ENCODE measurements at regions not wholly inside any gene's neighbourhood (a gene's known extent, or its start where the extent isn't known, plus 50 kb on each side); places are given as distances from the start of the nearest gene placed in this dataset.
A peak's percentile ranks its signal among the peaks of the same experiment; 100 is the strongest.

GRCh38 chr2:7973801-7974480 lies 707.9 kb upstream of the ID2 start:
- DNase-seq (ENCODE audit: low spot score) = no peak

- DNase-seq (ENCODE audit: low spot score) = no peak
These were observed 706.9 kb upstream of the ID2 start for GRCh38 chr2:7974936-7975335.

- DNase-seq (ENCODE audit: low spot score) = no peak
These were observed 705.6 kb upstream of the ID2 start for GRCh38 chr2:7976206-7976605.

GRCh38 chr2:7977981-7978380 lies 703.9 kb upstream of the ID2 start:
- DNase-seq (ENCODE audit: low spot score) = no peak

DNA sequence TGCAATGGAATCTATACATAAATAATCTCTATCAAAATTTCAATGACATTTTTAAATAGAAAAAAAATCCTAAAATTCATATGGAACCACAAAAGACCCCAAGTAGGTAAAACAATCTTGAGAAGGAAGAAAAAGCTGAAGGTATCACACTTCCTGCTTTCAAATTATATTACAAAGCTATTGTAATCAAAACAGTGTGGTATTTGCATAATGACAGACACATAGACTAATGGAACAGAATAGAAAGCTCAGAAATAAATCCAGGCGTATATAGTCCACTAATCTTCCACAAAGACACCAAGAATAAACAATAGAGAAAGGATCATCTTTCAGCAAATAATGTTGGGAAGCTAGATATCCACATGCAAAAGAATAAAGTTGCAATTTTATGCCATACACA lies 699.8 kb upstream of the ID2 start:
- no peak for DNase-seq (ENCODE audit: low spot score)

DNA sequence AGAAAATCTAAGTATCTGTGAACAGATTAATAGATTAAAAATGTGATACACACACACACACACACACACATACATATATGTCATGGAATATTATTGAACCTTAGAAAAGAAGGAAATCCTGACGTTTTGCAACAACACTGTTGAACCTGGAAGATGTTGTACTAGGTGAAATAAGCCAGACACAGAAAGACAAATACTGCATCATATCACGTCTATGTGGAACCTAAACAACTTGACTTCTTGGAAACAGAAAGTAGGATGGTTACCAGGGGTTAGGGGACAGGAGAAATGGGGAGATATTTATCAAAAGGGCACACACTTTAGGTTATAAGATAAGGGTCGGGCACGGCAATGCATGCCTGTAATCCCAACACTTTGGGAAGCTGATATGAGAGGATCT lies 698.4 kb upstream of the ID2 start:
- no peak for DNase-seq (ENCODE audit: low spot score)

GRCh38 chr2:7983912-7984311 lies 697.9 kb upstream of the ID2 start:
- DNase-seq (ENCODE audit: low spot score) = no peak

GRCh38 chr2:7984693-7985353 lies 697.0 kb upstream of the ID2 start:
- DNase-seq (ENCODE audit: low spot score) = no peak

DNA sequence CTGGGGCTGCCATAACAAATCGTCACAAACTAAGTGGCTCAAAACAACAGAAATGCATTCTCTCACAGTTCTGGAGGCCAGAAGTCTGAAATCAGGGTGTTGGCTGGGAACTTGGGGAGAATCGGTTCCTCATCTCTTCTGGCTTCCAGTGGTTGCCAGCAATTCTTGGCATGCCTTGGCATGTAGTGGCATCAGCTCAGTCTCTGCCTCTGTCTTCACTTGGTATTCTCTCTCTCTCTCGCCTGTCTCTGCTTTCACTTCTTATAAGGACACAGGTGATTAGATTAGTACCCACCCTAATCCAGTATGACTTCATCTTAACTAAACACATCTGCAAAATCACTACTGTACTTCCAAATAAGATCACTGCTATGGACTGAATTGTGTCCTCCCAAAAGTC lies 695.4 kb upstream of the ID2 start:
- DNase-seq (ENCODE audit: low spot score) = no peak

DNA sequence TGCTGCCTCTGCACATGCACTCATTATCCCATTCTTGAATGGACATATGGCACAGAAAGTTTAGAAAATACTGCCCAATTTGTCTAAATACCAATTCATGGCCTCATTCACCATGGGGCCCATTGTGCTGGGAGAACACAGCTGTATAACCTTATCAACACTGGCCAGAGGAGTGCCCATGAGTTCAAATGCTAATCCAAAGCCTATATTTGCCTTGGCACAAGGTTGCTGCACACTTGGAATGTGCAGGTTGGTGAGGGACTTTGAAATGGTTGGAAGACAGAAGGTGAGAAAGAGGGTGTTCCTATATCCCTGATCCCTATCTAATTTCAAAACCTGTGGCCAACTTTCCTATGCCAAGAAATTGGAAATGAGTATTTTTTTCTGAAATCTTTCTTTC lies 693.9 kb upstream of the ID2 start:
- DNase-seq (ENCODE audit: low spot score) = no peak

DNA sequence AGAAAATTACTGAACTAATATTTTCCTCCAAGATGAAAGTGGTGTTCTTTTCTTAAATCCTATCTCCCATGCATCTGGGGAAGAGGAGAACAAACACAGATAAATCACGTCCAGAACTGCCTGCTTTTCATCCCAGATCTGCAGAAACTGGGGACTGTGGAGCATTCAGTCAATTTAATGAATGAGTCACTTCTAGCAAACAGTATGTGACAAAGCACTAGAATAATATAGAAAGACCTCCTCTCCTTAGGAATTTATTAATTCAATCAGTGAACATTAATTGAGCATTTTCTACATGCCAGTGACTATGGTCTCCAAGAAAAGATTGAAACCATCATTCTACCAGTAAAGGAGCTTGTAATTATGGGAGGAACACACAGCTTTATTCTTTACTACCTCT lies 693.4 kb upstream of the ID2 start:
- DNase-seq (ENCODE audit: low spot score) = no peak

GRCh38 chr2:7989823-7990222 lies 692.0 kb upstream of the ID2 start:
- no peak for DNase-seq (ENCODE audit: low spot score)

DNA sequence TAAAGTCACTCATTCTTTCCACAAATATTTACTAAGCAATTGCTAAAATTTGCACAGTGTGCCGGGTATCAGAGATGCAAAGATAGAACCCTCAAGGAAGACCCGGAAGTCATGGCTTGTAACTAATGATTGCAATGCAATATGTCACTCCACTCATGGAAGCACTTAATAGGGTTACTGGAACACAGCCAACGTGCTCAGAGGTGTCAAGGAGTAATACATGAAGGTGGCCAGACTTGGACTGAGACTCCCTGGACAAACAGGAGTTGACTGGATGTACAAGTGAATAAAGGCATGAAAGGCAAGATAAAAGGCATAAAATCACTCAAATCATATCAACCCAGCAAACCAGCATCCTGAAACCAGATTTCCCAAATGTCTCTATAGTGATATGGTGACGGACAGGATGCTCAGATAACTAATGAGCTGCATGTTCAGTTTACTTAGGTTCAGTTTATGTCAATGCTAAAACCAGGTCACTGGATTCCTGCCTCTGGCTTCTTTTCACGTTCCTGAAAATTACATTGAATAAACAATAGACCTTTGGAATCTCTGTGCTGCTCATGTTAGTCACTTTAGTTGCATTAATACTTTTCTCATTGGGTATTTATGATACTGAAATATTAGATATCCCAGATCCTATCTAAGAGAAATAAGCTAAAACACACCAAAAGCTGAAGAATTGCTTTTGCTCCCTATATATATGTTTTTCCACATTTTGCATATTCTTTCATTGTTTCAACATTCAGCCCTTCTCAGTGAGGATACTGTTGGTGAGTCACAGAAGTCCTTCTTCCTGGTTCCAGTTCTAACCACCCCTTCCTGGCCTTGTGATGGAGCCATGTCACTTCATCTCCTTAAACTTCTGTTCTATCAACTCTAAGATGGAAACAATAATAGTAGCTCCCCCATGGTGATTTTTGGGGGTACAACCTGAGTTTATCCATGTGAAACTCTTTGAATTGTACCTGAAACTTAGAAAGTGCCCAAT lies 688.9 kb upstream of the ID2 start:
- no peak for DNase-seq (ENCODE audit: low spot score)

- DNase-seq (ENCODE audit: low spot score) = no peak
These were observed 687.4 kb upstream of the ID2 start for GRCh38 chr2:7994397-7994951.

DNA sequence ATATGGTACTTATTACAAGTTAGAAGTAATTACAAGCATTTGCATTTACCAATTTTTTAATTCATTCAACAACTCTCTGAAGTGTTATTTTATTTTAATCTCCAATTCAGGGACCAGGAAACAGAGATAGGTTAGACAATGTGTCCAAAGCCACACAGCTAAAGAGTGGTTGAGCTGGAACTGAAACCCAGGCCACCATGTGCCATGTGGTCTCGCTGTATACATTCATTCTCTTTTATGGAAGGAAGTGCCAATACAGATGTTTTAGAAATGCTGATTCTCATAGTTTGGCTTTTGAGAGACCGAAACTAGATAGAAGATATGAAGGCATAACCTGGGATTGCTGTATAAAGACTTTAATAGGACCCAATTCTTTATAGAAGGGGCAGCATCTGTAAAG lies 684.6 kb upstream of the ID2 start:
- DNase-seq (ENCODE audit: low spot score) = no peak

- peak; percentile 43 for DNase-seq (ENCODE audit: low spot score)
These were observed 682.0 kb upstream of the ID2 start for GRCh38 chr2:7999683-8000476.

DNA sequence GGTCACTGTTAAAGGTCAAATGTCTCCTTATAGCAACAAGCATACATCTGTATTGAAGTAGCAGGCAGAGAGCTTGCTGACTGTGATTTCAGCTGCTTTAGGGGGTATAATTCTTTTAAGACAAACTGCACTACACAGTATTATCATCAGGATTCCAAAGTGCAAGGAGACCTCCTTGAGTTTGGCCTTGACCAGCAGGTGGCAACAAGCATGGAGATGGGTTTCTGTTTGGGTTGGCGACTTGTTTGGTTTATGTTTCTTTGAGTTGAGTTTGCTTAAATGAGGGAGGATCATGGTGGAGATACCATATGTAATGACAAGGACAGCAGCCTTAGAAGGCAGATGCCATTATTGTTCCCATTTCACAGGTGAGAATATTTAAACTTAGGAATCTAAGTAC lies 681.0 kb upstream of the ID2 start:
- no peak for DNase-seq (ENCODE audit: low spot score)

GRCh38 chr2:8002765-8003393 lies 679.0 kb upstream of the ID2 start:
- no peak for DNase-seq (ENCODE audit: low spot score)

DNA sequence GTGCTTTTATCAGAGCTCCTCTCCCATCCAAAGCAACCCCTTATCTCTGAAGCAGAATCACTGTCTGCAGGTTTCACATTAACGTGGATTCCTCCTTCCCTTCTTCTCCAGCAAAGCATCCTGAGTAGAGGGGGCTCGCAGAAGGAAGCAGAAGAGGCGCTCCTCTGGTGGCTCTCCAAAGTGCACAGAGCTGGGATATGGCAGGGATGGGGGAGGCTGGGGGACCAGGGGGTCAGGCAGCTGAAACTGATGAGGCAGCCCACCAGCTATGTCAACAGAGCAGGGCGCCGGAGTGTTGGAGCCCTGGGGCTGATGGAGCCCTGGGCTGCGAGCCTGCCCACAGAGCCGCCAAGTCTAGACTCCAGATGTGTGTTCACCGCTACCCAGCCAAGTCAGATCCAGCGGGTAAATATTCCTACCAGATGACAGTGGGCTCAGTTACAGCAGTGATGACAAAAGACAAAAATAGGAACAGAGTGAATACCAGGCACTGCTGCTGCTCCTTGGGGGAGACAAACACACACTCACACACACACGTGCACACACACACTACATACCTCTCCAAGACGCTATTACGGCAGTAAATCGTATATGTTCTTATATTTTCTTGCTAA lies 678.3 kb upstream of the ID2 start:
- DNase-seq (ENCODE audit: low spot score) = no peak

- DNase-seq (ENCODE audit: low spot score) = no peak
These were observed 677.6 kb upstream of the ID2 start for GRCh38 chr2:8004250-8004681.

DNA sequence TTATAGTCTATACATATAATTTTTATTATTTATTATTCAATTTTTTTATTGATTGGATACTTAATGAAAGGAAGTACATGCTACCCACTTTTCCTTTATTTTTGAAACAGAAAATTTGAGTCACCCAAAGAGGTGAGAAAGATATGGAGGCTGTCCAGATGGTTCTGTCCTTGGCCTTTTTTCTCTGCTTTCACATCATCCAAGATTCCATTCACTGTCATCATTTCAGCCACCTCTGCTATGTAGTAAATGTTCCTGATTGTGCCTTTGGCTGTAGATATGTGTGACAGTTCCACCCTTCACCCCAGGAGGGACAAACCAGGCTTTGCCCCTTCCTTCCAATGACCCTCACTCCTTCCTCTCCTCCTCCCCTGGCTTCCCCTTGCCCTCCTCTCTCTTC lies 675.7 kb upstream of the ID2 start:
- no peak for DNase-seq (ENCODE audit: low spot score)
